HCT116 (cell line): ENCODE measurements at regions not wholly inside any gene's neighbourhood (a gene's known extent, or its start where the extent isn't known, plus 50 kb on each side); places are given as distances from the start of the nearest gene placed in this dataset.

Experiments
- ATAC-seq: fragments of 200-7000 bp; cut with Tn5 transposase; 2 replicates; pipeline ENCODE4 v1.9.1; 2020; ENCODE audit warnings: mild to moderate bottlenecking, moderate library complexity
- BruUV-seq: library from RNA; stranded (reverse); fragments of 400-500 nt; replicated peaks from 2 replicates; lab custom pipeline; 2021; lab: Mats Ljungman, UMichigan
- CTCF ChIA-PET: fragments of 300-600 bp; sonication (Branson Sonifier 250); formaldehyde crosslinking; loops from one replicate; lab custom pipeline; 2021; ENCODE audit warnings: antibody characterized with exemption; lab: Charles Lee
- POLR2A ChIA-PET: fragments of 300-600, 350-600 bp; sonication (Branson Sonifier 250); formaldehyde crosslinking; loops from one replicate; lab custom pipeline; 2021; ENCODE audit warnings: antibody characterized with exemption; lab: Charles Lee
- RAD21 ChIA-PET, 2 experiments: fragments of 300-600 bp; sonication (Branson Sonifier 250); formaldehyde crosslinking; loops; one replicate each; lab custom pipeline; 2023; ENCODE audit warnings: low total read pairs in 2 of 2; ENCODE audit not compliant: uncharacterized antibody in 2 of 2, unreplicated experiment in 2 of 2, low non-redundant PET in 1 of 2; lab: Charles Lee
- DNase-seq: peaks from one replicate; pipeline ENCODE4 v3.0.0-alpha.2; 2010; ENCODE audit warnings: low read depth, low spot score
- H2AFZ ChIP-seq: fragments of 200-600 bp; shearing (Covaris generic), sonication (generic); 2 replicates; pipeline ENCODE4 v1.6.1; 2017; ENCODE audit warnings: low read depth, mixed run types, mixed read lengths, antibody characterized with exemption, low read length; ENCODE audit not compliant: poor library complexity, severe bottlenecking
- H3K27ac ChIP-seq: 2 replicates; pipeline ENCODE4 v1.5.1; 2012; ENCODE audit warnings: low read depth, low read length
- H3K27me3 ChIP-seq: fragments of 200-600 bp; sonication (generic); 2 replicates; pipeline ENCODE4 v1.6.1; 2016; ENCODE audit warnings: mixed run types, low read length, mixed read lengths; ENCODE audit not compliant: insufficient read depth
- H3K36me3 ChIP-seq, 2 experiments: fragments of 200-500 bp in 1 of 2; fragments of 200-600 bp in 1 of 2; sonication (Bioruptor generic) in 1 of 2; sonication (generic) in 1 of 2; 2 replicates each; pipeline versions ENCODE4 v1.5.1 to v1.6.1; 2014 to 2016; ENCODE audit warnings: low read length in 2 of 2, inconsistent platforms in 1 of 2, mixed read lengths in 1 of 2, mixed run types in 1 of 2; ENCODE audit not compliant: insufficient read depth in 2 of 2, control insufficient read depth in 1 of 2
- H3K4me1 ChIP-seq, 2 experiments: fragments of 200-600 bp in 1 of 2; sonication (generic) in 1 of 2; 2 replicates each; pipeline versions ENCODE4 v1.5.1 to v1.6.1; 2012 to 2017; ENCODE audit warnings: low read length in 2 of 2, inconsistent platforms in 1 of 2, mild to moderate bottlenecking in 1 of 2, mixed read lengths in 1 of 2, mixed run types in 1 of 2, moderate library complexity in 1 of 2; ENCODE audit not compliant: insufficient read depth in 2 of 2, control insufficient read depth in 1 of 2
- H3K4me2 ChIP-seq: fragments of 200-600 bp; sonication (generic); 2 replicates; pipeline ENCODE4 v1.6.1; 2017; ENCODE audit warnings: mixed run types, low read length, mixed read lengths
- H3K4me3 ChIP-seq, 2 experiments: fragments of 200-600 bp in 1 of 2; sonication (generic) in 1 of 2; replicated peaks in 1 of 2; 2 replicates each; pipeline ENCODE4 v1.5.1; 2011 to 2016; ENCODE audit warnings: low read length in 2 of 2, control low read depth in 1 of 2, low read depth in 1 of 2, mild to moderate bottlenecking in 1 of 2, mixed read lengths in 1 of 2, mixed run types in 1 of 2
- H3K79me2 ChIP-seq: fragments of 200-600 bp; sonication (generic); 2 replicates; pipeline ENCODE4 v1.6.1; 2017; ENCODE audit warnings: mild to moderate bottlenecking, mixed run types, low read length, moderate library complexity, mixed read lengths; ENCODE audit not compliant: insufficient read depth
- H3K9ac ChIP-seq: fragments of 200-600 bp; sonication (generic); 2 replicates; pipeline ENCODE4 v1.6.1; 2016; ENCODE audit warnings: low read length, mixed read lengths
- H3K9me2 ChIP-seq: fragments of 200-600 bp; sonication (generic), shearing (Covaris generic); 2 replicates; pipeline ENCODE4 v1.6.1; 2017; ENCODE audit warnings: mixed run types, mild to moderate bottlenecking, moderate library complexity; ENCODE audit not compliant: insufficient read depth
- H3K9me3 ChIP-seq, 2 experiments: fragments of 200-500 bp in 1 of 2; fragments of 200-600 bp in 1 of 2; sonication (Bioruptor generic) in 1 of 2; sonication (generic) in 1 of 2; 2 replicates each; pipeline ENCODE4 v1.6.1; 2014 to 2017; ENCODE audit warnings: low read length in 2 of 2, mixed read lengths in 2 of 2, inconsistent platforms in 1 of 2, low read depth in 1 of 2, mild to moderate bottlenecking in 1 of 2, mixed run types in 1 of 2, moderate library complexity in 1 of 2; ENCODE audit not compliant: control insufficient read depth in 1 of 2, insufficient read depth in 1 of 2
- H4K20me1 ChIP-seq: fragments of 200-600 bp; sonication (generic), shearing (Covaris generic); 2 replicates; pipeline ENCODE4 v1.6.1; 2017; ENCODE audit warnings: mixed run types, mild to moderate bottlenecking, moderate library complexity; ENCODE audit not compliant: insufficient read depth
- CEBPB ChIP-seq: IDR thresholded peaks from 2 replicates; pipeline ENCODE4 v1.6.1; 2012; ENCODE audit warnings: low read depth
- POLR2A ChIP-seq: IDR thresholded peaks from 2 replicates; pipeline ENCODE4 v1.7.0; 2011; ENCODE audit warnings: borderline replicate concordance; ENCODE audit not compliant: insufficient read depth, insufficient read length; ENCODE audit errors: extremely low read depth
- RAD21 ChIP-seq: IDR thresholded peaks from 2 replicates; pipeline ENCODE4 v1.6.1; 2012; ENCODE audit warnings: low read depth, mild to moderate bottlenecking
- SIN3A ChIP-seq: IDR thresholded peaks from 2 replicates; pipeline ENCODE4 v1.6.1; 2012; ENCODE audit warnings: low read depth
- intact Hi-C: fragments of 100-400 bp; cut with micrococcal nuclease; formaldehyde crosslinking; loops from 2 replicates; pipeline ENCODE4 v1.10.0; 2022
- TF ChIP-seq, protein P1 (sequence below): IDR thresholded peaks from 2 replicates; pipeline ENCODE4 v1.6.1; 2012
- TF ChIP-seq, protein P2 (sequence below): IDR thresholded peaks from 2 replicates; pipeline ENCODE4 v1.6.1; 2012; ENCODE audit warnings: low read depth
- TF ChIP-seq, protein P3 (sequence below): IDR thresholded peaks from 2 replicates; pipeline ENCODE4 v1.6.1; 2011; ENCODE audit warnings: mild to moderate bottlenecking, low read length, moderate library complexity; ENCODE audit not compliant: insufficient replicate concordance; ENCODE audit errors: extremely low read depth

DNA sequence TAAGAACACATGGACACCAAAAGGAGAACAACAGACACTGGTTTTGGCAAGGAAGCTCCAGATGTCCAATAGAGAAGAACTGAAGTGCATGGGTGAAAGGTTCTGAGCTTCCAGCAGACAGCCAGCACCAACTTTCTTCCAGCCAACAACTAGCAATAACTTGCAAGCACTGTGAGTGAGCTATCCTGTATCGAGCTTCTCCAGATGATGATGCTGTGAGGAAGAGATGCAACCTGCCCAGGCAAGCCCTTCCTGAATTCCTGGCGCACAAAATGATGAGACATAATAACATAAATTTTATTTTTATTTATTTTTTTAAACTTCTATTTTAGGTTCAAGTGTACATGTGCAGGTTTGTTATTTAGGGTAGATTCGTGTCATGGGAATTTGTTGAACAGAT, 692.1 kb downstream of the DNAJB9 start (continued):
- TF ChIP-seq SIN3A: no peak
- no peak for TF ChIP-seq RAD21
- TF ChIP-seq, all 23 proteins: peak for 0

DNA sequence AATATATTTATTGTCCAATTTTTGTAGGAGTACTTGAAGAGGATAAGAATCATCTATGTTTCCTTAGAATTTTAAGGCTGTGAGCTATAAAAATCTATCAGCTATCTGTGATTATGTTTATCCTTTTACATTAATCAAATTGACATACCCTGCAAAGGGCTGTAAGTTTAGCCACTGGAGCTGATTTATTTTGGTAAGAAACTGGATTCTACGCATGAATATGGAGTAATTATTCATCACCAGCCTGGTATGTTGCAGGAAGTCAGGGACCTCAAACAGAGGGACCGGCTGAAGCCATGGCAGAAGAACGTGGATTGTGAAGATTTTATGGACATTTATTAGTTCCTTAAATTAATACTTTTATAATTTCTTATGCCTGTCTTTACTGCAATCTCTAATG, 696.9 kb downstream of the DNAJB9 start:
- Histone ChIP-seq H4K20me1 (no peaks in the 10 kb centered on the region), H3K9me2 (no peaks in the 10 kb centered on the region), H3K79me2 (no peaks in the 10 kb centered on the region), H3K4me2 (no peak overlapping the region), H3K36me3 (no peaks in the 10 kb centered on the region), H3K4me3 (no peak overlapping the region), H3K27ac (no peak overlapping the region)
- no peak for ATAC-seq
- BruUV-seq: no TSS peak
- CTCF ChIA-PET: no interaction called here
- no peak for TF ChIP-seq POLR2A
- TF ChIP-seq, protein P1, sequence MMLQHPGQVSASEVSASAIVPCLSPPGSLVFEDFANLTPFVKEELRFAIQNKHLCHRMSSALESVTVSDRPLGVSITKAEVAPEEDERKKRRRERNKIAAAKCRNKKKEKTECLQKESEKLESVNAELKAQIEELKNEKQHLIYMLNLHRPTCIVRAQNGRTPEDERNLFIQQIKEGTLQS: no peak
- TF ChIP-seq CEBPB: no peak
- TF ChIP-seq, protein P2, sequence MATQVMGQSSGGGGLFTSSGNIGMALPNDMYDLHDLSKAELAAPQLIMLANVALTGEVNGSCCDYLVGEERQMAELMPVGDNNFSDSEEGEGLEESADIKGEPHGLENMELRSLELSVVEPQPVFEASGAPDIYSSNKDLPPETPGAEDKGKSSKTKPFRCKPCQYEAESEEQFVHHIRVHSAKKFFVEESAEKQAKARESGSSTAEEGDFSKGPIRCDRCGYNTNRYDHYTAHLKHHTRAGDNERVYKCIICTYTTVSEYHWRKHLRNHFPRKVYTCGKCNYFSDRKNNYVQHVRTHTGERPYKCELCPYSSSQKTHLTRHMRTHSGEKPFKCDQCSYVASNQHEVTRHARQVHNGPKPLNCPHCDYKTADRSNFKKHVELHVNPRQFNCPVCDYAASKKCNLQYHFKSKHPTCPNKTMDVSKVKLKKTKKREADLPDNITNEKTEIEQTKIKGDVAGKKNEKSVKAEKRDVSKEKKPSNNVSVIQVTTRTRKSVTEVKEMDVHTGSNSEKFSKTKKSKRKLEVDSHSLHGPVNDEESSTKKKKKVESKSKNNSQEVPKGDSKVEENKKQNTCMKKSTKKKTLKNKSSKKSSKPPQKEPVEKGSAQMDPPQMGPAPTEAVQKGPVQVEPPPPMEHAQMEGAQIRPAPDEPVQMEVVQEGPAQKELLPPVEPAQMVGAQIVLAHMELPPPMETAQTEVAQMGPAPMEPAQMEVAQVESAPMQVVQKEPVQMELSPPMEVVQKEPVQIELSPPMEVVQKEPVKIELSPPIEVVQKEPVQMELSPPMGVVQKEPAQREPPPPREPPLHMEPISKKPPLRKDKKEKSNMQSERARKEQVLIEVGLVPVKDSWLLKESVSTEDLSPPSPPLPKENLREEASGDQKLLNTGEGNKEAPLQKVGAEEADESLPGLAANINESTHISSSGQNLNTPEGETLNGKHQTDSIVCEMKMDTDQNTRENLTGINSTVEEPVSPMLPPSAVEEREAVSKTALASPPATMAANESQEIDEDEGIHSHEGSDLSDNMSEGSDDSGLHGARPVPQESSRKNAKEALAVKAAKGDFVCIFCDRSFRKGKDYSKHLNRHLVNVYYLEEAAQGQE: no peak
- TF ChIP-seq, protein P3, sequence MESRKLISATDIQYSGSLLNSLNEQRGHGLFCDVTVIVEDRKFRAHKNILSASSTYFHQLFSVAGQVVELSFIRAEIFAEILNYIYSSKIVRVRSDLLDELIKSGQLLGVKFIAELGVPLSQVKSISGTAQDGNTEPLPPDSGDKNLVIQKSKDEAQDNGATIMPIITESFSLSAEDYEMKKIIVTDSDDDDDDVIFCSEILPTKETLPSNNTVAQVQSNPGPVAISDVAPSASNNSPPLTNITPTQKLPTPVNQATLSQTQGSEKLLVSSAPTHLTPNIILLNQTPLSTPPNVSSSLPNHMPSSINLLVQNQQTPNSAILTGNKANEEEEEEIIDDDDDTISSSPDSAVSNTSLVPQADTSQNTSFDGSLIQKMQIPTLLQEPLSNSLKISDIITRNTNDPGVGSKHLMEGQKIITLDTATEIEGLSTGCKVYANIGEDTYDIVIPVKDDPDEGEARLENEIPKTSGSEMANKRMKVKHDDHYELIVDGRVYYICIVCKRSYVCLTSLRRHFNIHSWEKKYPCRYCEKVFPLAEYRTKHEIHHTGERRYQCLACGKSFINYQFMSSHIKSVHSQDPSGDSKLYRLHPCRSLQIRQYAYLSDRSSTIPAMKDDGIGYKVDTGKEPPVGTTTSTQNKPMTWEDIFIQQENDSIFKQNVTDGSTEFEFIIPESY: no peak
- TF ChIP-seq, all 23 proteins: peak for 0
- ChIA-PET RAD21 (no interaction called here), POLR2A (no interaction called here)
- Histone ChIP-seq H3K27me3 (no peaks in the 10 kb centered on the region), H3K9ac (no peak overlapping the region), H3K4me1 (no peaks in the 10 kb centered on the region), H2AFZ (no peak overlapping the region), H3K9me3 (no peaks in the 10 kb centered on the region)
- no peak for DNase-seq
- intact Hi-C loops: no loop called here
